GM12874 (cell line): ENCODE measurements at regions not wholly inside any gene's neighbourhood (a gene's known extent, or its start where the extent isn't known, plus 50 kb on each side); places are given as distances from the start of the nearest gene placed in this dataset.

ENCODE experiments used
- TF ChIP-seq, protein P1 (sequence below): IDR thresholded peaks from 2 replicates; pipeline ENCODE4 v1.5.1; 2011; ENCODE audit warnings: low read depth, mild to moderate bottlenecking, control low read depth, low read length, moderate library complexity; ENCODE audit not compliant: insufficient read depth

DNA sequence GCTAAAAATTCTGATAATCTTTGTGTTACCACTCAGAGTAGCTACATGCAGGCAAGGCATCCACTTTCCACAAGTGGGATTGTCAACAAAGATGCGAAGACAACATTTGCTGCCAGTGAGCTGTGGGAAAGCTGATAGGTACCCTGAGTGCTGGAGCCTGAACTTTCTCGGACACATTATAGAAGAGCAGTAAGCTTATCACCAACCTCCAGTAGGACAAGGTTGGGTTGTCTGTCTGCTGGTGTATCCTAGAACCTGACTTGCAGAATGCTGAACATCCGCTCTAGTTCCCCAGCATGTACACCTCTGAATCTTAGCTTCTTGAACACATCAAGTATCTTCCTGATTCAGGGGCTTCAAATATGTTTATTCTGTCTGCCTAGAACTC lies 103.8 kb upstream of the PPM1H start:
- TF ChIP-seq, protein P1, sequence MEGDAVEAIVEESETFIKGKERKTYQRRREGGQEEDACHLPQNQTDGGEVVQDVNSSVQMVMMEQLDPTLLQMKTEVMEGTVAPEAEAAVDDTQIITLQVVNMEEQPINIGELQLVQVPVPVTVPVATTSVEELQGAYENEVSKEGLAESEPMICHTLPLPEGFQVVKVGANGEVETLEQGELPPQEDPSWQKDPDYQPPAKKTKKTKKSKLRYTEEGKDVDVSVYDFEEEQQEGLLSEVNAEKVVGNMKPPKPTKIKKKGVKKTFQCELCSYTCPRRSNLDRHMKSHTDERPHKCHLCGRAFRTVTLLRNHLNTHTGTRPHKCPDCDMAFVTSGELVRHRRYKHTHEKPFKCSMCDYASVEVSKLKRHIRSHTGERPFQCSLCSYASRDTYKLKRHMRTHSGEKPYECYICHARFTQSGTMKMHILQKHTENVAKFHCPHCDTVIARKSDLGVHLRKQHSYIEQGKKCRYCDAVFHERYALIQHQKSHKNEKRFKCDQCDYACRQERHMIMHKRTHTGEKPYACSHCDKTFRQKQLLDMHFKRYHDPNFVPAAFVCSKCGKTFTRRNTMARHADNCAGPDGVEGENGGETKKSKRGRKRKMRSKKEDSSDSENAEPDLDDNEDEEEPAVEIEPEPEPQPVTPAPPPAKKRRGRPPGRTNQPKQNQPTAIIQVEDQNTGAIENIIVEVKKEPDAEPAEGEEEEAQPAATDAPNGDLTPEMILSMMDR, result no peak

DNA sequence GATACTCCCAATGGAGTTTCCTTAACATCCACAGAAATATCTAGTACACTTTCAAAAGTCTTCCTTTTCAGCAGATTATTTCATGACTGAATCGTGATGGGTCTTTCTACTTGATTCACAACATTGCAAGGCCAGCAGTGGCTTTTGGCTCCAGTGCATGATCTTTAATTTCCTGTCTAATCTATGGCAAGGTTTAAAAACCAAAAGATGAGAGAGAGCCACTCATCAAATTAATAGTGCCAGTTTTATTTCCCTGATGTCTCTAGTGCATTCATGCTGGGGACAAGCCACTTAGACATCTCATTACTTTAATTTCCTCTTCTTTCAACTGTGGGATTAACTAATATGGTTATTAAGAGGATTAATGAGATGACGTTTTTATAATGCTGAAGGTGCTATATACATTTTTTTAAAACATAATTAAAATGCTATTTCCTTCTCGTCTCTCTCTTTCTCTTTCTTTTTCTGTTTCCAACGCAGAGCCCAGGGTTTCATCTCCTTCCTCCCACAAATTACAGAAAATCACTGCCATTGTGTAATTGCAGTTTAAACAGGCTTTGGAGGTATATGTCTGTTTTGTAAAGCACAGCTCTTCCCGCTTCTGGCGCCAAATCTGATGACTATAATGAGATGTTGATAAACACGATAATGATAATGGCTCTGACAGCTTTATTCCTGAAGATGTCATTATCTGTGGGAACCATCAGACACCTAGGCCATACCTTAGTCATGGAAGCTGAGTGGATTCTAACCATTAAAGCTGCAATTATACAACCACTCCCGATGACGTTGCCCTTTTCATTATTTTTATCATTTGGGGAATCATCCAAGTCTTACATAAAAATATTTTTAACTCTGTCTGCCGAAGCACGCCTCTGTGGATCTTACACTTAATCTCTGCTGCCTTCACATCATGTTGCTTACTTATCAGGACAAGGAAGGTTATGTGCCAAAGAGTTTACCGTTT lies 103.1 kb upstream of the PPM1H start:
- TF ChIP-seq, protein P1, result no peak

DNA sequence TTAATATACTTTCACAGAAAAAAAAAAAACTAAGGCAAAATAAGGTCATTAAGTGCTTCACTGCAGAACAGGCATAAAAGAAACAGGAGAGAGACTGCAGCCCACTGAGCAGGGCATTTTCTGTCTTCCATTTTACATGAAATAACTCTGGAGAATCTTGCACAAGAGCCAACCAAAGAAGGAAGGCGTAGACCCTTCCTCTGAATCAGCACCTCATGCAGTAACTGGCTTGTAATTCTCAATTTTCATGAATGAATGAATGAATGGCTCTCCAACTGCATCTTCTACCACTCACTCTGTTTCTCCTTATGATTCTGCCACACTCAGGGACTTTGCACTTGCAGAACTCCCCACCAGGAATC lies 102.0 kb upstream of the PPM1H start:
- TF ChIP-seq, protein P1, result no peak

DNA sequence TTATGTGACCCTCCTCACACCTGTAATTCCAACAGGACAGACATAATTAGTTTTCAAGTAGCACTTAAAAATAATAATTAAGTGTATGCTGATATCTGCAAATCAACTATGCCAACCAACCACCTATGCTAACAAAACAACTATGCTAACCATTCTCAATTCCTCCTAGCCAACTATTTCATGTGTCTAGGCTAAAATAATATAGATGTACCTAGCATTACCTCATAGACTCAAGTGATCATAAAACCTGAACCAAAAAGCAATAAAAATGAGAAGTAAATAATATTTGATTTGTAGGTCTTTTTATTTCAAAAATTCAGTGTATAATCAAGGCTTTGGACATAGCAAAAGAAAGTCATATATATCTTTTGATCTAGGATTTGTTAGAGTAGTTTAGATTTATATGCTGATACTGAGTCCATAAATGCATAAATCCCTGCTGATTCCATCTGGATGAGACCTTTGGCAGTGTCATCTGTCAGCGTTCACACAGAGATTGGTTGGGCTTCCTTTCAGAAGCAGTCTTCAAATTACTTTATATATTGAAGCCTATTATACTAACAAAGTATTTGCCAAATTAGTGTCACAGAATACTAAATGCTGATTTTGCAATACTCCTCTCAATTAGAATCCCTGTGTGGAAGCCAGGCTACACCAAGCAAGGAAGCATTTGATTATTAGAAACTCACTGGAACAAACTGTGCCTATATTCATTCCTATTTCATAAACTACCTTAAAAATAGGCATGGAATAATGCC lies 101.4 kb upstream of the PPM1H start:
- TF ChIP-seq, protein P1, result no peak

DNA sequence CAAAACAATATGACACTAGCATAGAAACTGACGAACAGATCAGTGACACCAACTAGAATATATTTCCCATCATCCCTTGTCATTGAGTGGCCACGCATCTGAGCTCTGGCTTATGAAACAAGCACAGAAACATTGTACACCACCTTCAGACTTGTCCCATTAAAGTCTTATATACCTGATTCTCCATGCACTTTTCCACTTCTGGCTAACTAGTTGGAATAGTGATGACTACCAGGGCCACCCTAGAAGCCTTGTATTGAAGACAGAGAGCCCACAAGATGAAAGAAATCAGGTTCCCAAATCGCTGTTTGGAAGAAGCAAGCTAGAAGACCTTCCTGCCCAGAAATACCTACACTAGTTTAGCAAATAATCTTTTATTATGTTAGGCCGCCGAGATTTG lies 99.7 kb upstream of the PPM1H start:
- TF ChIP-seq, protein P1, result no peak

DNA sequence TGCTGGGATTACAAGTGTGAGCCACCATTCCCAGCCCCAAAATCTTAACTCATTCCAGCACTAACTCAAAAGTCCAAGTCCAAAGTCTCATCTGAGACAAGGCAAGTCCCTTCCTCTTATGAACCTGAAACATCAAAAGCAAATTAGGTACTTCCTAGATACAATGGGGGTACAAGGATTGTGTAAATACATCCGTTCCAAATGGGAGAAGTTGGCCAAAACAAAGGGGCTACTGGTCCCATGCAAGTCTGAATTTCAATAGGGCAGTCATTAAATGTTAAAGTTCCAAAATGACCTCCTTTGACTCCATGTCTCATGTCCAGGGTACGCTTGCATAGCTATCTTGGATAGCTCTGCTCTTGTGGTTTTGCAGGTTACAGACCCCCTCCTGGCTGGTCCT lies 94.7 kb upstream of the PPM1H start:
- TF ChIP-seq, protein P1, result no peak

DNA sequence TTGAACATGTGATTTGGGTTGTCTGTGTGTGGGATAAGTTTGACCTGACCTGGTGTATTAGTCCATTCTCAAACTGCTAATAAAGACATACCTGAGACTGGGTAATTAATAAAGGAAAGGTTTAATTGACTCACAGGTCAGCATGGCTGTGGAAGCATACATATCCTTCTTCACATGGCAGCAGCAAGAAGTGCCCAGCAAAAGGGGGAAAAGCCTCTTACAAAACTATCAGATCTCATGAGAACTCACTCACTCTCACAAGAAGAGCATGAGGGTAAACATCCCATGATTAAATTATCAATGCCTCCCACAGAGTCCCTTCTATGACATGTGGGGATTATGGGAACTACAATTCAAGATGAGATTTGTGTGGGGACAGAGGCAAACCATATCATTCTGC lies 94.0 kb upstream of the PPM1H start:
- TF ChIP-seq, protein P1, result no peak
